Stimulated activated CD8-positive, alpha-beta memory T cell treated with anti-CD3 and anti-CD28 coated beads, Interleukin-12 subunit alpha, Interleukin-12 subunit beta, amount 100 ng/mL, for 24 hours (primary cell): ENCODE measurements at regions not wholly inside any gene's neighbourhood (a gene's known extent, or its start where the extent isn't known, plus 50 kb on each side); places are given as distances from the start of the nearest gene placed in this dataset.
"Not testable (repeated sequence)": the region's sequence is repeated elsewhere in the genome, so short reads cannot be mapped to it uniquely, and the experiment has no call there.

Source experiments
- DNase-seq: peaks from one replicate; pipeline ENCODE4 v3.0.0-alpha.2; 2020; ENCODE audit errors: extremely low read depth

GRCh38 chr14:104304451-104305351 lies 166.3 kb downstream of the KIF26A start:
- DNase-seq: no peak

- no peak for DNase-seq
These were observed 167.4 kb downstream of the KIF26A start for GRCh38 chr14:104305511-104306449.

- DNase-seq: no peak
These were observed 168.2 kb downstream of the KIF26A start for GRCh38 chr14:104306450-104307040.

- DNase-seq: no peak
These were observed 168.8 kb downstream of the KIF26A start for GRCh38 chr14:104307246-104307626.

- no peak for DNase-seq
These were observed 169.4 kb downstream of the KIF26A start for GRCh38 chr14:104307627-104308401.

- not testable (repeated sequence) for DNase-seq
These were observed 170.1 kb downstream of the KIF26A start for GRCh38 chr14:104308534-104308933.

- no peak for DNase-seq
These were observed 171.4 kb downstream of the KIF26A start for GRCh38 chr14:104309657-104310369.

- DNase-seq: no peak
These were observed 173.0 kb downstream of the KIF26A start for GRCh38 chr14:104311358-104311757.

- no peak for DNase-seq
These were observed 175.3 kb downstream of the KIF26A start for GRCh38 chr14:104313674-104314073.

GRCh38 chr14:104314251-104314941 lies 176.0 kb downstream of the KIF26A start:
- no peak for DNase-seq

- no peak for DNase-seq
These were observed 176.8 kb downstream of the KIF26A start for GRCh38 chr14:104315169-104315568.

GRCh38 chr14:104315625-104316024 lies 177.2 kb downstream of the KIF26A start:
- no peak for DNase-seq

- DNase-seq: no peak
These were observed 177.8 kb downstream of the KIF26A start for GRCh38 chr14:104316121-104316722.

- no peak for DNase-seq
These were observed 178.5 kb downstream of the KIF26A start for GRCh38 chr14:104316723-104317491.

- DNase-seq: no peak
These were observed 179.1 kb downstream of the KIF26A start for GRCh38 chr14:104317492-104317805.

GRCh38 chr14:104317975-104318557 lies 179.7 kb downstream of the KIF26A start:
- no peak for DNase-seq

- no peak for DNase-seq
These were observed 180.4 kb downstream of the KIF26A start for GRCh38 chr14:104318558-104319490.
